ENCODE measurements at regions not wholly inside any gene's neighbourhood (a gene's known extent, or its start where the extent isn't known, plus 50 kb on each side); places are given as distances from the start of the nearest gene placed in this dataset.

DNA sequence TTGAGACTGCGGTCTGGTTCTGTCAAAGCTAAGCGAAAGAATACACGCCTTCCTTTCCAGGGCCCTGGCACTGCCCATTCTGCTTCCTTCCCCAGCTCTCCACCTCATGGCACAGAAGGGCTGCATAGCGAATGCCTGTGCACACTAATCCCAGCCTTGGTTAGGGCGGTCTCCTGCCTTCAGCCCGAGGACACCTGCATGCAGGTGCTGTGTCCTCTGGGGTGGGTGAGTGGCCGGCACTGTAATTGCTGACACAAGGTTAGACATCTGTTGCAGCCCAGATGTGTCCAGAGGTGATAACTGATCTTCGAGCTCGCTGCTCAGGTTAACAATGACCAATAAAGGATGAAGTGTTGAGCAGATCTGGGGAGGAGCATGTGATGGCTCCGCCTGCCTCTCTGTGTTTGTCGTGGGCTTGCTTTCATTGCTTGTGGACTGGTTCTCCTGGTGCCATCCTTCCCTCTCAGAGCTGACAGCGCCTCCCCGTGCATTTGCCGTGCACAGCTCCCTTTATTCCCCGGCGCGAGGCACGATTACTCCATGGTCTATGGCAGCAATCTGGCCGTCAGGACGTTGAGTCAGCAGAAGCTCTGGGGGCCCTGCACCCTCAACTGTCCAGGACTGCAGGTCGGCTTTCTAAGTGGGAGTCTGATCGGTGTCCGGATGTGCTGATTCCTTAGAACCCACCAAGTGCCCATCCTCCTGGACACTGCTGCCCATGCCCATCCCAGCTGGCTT lies 1088.2 kb downstream of the BRD1 start:
- H3K4me3 ChIP-seq, result no peak overlapping the region
- DNase-seq (ENCODE audit: low spot score), result no peak
- TF ChIP-seq, protein P1, sequence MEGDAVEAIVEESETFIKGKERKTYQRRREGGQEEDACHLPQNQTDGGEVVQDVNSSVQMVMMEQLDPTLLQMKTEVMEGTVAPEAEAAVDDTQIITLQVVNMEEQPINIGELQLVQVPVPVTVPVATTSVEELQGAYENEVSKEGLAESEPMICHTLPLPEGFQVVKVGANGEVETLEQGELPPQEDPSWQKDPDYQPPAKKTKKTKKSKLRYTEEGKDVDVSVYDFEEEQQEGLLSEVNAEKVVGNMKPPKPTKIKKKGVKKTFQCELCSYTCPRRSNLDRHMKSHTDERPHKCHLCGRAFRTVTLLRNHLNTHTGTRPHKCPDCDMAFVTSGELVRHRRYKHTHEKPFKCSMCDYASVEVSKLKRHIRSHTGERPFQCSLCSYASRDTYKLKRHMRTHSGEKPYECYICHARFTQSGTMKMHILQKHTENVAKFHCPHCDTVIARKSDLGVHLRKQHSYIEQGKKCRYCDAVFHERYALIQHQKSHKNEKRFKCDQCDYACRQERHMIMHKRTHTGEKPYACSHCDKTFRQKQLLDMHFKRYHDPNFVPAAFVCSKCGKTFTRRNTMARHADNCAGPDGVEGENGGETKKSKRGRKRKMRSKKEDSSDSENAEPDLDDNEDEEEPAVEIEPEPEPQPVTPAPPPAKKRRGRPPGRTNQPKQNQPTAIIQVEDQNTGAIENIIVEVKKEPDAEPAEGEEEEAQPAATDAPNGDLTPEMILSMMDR (IDR thresholded peaks at IDR 0.05), result no peak
- H3K27ac ChIP-seq, result no peak overlapping the region

DNA sequence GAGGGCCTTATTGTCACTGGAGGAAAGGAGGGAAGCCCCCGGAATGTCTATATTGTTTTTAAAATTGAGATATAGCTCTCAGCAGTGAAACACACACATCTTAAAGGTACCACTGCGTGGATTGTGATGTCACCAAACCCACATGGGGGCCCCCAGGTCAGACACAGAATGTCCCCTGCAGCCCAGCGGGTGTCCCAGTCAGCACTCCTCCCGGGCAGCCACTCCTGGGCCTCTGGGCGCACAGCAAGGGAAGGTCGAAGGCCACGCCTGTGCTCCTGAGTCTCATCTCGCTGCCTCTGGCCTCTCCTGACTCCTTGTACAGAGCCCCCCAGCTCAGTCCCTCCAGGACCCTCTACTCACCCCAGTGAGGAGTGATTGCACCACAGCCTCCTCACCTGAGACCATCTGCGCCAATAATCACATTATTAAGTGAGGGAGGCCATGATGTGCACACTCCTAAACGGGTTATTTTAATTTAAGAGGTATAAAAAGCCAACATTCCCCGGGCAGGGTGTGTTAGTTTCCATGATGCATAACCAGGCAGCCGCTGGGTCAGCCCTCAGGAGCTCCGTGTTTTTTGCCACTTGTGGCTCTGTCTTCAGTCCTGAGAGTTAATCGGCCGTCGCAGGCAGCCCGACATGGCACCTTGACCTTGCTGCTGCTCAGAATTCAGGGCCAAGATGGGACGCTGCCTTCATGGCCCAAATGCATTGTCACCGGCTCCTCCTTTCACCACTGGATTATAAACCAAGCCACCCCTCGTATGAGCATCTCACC lies 1089.3 kb downstream of the BRD1 start:
- DNase-seq (ENCODE audit: low spot score), result no peak
- no peak overlapping the region for H3K4me3 ChIP-seq

DNA sequence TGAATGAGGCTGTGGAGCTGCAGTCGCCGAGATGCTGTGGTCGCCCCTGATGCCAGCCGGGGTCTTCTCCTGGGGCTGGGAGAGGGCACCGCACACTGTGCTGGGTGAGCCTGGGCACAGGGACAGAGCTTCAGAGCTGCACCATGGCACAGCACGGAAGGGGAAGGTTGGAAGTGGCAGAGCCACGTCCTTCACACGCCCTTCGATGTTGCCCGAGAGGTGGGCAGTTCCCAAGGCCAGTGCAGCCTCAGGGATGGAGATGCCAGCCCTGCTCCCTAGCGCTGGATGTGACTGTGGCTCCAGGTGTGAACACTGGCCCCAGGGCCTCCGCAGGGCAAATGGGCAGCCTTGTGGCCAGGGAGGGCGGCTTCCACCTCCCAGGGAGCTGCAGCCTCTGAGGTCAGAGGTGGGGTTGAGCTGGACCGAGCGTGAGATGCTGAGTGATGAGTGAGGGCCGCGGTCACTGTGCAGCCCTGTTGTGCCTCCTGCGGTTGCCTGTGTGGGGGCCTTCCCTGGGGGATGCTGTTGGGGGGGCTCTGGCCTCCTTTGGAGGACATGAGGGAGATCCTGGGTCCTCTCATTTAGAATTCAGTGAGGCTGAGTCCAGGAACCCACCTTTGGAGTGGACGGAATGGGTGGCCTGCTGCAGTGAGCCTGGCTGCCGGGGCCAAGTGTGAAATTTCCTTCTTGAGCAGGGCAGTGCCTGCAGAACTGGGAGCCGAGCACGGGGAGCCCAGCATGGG lies 1090.0 kb downstream of the BRD1 start:
- no peak for DNase-seq (ENCODE audit: low spot score)
- Histone ChIP-seq H3K4me3 (no peak overlapping the region), H3K27ac (no peak overlapping the region)
- TF ChIP-seq, protein P1 (IDR thresholded peaks at IDR 0.05), result no peak

More for the DNA sequence above, 1089.3 kb downstream of the BRD1 start:
- TF ChIP-seq, protein P1 (IDR thresholded peaks at IDR 0.05), result no peak
- no peak overlapping the region for H3K27ac ChIP-seq

- TF ChIP-seq, protein P1 (IDR thresholded peaks at IDR 0.05), result no peak
- H3K27ac ChIP-seq, result no peak overlapping the region
- no peak overlapping the region for H3K4me3 ChIP-seq
- no peak for DNase-seq (ENCODE audit: low spot score)
These were observed 1090.8 kb downstream of the BRD1 start for GRCh38 chr22:48736593-48737460.

DNA sequence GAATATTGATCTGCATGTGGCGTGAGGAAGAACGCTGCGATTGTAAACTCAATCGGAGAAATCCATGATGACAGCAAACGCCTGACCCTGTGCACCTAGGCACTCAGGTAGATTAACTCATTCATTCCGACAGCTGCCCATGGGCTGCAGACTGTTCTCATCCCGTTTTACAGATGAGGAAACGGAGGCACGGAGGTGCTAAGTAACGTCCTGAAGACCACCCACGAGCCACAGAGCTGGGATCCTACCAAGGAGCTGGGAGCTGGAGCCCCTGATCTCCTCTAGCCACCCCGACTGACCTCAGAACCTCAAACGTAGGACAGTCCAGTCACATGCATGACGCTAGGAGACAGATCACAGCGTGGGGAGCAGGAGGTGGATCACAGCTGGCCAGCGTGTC lies 1092.7 kb downstream of the BRD1 start:
- no peak for DNase-seq (ENCODE audit: low spot score)
- Histone ChIP-seq H3K27ac (no peak overlapping the region), H3K4me3 (no peak overlapping the region)
- TF ChIP-seq, protein P1 (IDR thresholded peaks at IDR 0.05), result no peak

GRCh38 chr22:48734359-48734758 lies 1093.3 kb downstream of the BRD1 start:
- H3K27ac ChIP-seq, result no peak overlapping the region
- TF ChIP-seq, protein P1 (IDR thresholded peaks at IDR 0.05), result no peak
- no peak for DNase-seq (ENCODE audit: low spot score)
- H3K4me3 ChIP-seq, result no peak overlapping the region
